ENCODE measurements at regions not wholly inside any gene's neighbourhood (a gene's known extent, or its start where the extent isn't known, plus 50 kb on each side); places are given as distances from the start of the nearest gene placed in this dataset.

- no peak for DNase-seq (ENCODE audit: low read depth)
- no peak overlapping the region for H3K4me3 ChIP-seq (ENCODE audit: low read depth, low read length)
- no peak for TF ChIP-seq CTCF (IDR thresholded peaks at IDR 0.05; ENCODE audit: control insufficient read depth, extremely low read depth, insufficient read depth)
These were observed 52.3 kb upstream of the TRIM24 start for GRCh38 chr7:138407792-138408191.

All from LNCaP clone FGC (cell line).